Activated B cell treated with CpG ODN at 0.5 μM for 24 hours (primary cell): ENCODE measurements at regions not wholly inside any gene's neighbourhood (a gene's known extent, or its start where the extent isn't known, plus 50 kb on each side); places are given as distances from the start of the nearest gene placed in this dataset.

ENCODE experiments used
- ATAC-seq: fragments of 200-7000 bp; cut with Tn5 transposase; one replicate; pipeline ENCODE4 v1.10.0; 2021; ENCODE audit warnings: low read depth, mild to moderate bottlenecking, moderate library complexity
- CTCF ChIA-PET: fragments of 350-600 bp; sonication (Branson Sonifier 250); formaldehyde crosslinking; loops from one replicate; lab custom pipeline; 2021; ENCODE audit warnings: antibody characterized with exemption; lab: Charles Lee
- POLR2A ChIA-PET: fragments of 350-600 bp; sonication (Branson Sonifier 250); formaldehyde crosslinking; loops from one replicate; lab custom pipeline; 2021; ENCODE audit warnings: antibody characterized with exemption; lab: Charles Lee
- DNase-seq: peaks from one replicate; pipeline ENCODE4 v3.0.0; 2022
- H3K27ac Mint-ChIP-seq: one replicate; pipeline ENCODE4 v1.8.0; 2020; ENCODE audit warnings: mixed read lengths
- H3K27me3 Mint-ChIP-seq: one replicate; pipeline ENCODE4 v1.8.0; 2021; ENCODE audit warnings: mixed read lengths
- H3K36me3 Mint-ChIP-seq: one replicate; pipeline ENCODE4 v1.8.0; 2021; ENCODE audit warnings: low read depth, mixed read lengths
- H3K4me1 Mint-ChIP-seq: one replicate; pipeline ENCODE4 v1.8.0; 2021; ENCODE audit warnings: mixed read lengths
- H3K4me3 Mint-ChIP-seq: one replicate; pipeline ENCODE4 v1.8.0; 2020; ENCODE audit warnings: mild to moderate bottlenecking, mixed read lengths
- H3K9me3 Mint-ChIP-seq: one replicate; pipeline ENCODE4 v1.8.0; 2020; ENCODE audit warnings: mixed read lengths
- CTCF ChIP-seq: fragments of 200-600 bp; IDR thresholded peaks from one replicate; pipeline ENCODE4 v1.8.0; 2022; ENCODE audit warnings: antibody characterized with exemption, mild to moderate bottlenecking
- intact Hi-C: fragments of 100-400 bp; cut with micrococcal nuclease; formaldehyde crosslinking; loops from one replicate; pipeline ENCODE4 v1.15.1; 2024

GRCh38 chr2:172223601-172224054 lies 120.9 kb upstream of the DLX2 start:
- ATAC-seq (no peak), DNase-seq (no peak)
- no peak for TF ChIP-seq CTCF
- intact Hi-C loops, result no loop called here
- ChIA-PET CTCF (no interaction called here), POLR2A (no interaction called here)
- no peak overlapping the region for H3K27ac Mint-ChIP-seq
- H3K9me3 Mint-ChIP-seq, result no peaks in the 10 kb centered on the region
- no peak overlapping the region for H3K4me3 Mint-ChIP-seq
- H3K27me3 Mint-ChIP-seq, result peaks cover 17% of the 10 kb centered on the region
- H3K4me1 Mint-ChIP-seq, result no peaks in the 10 kb centered on the region
- no peaks in the 10 kb centered on the region for H3K36me3 Mint-ChIP-seq

- intact Hi-C loops, result no loop called here
- no peak overlapping the region for H3K27ac Mint-ChIP-seq
Observed at GRCh38 chr2:172225786-172226185, 123.1 kb upstream of the DLX2 start.

GRCh38 chr2:172226244-172227061 lies 123.8 kb upstream of the DLX2 start:
- DNase-seq, result no peak
- H3K36me3 Mint-ChIP-seq, result no peaks in the 10 kb centered on the region

More at GRCh38 chr2:172225786-172226185, 123.1 kb upstream of the DLX2 start:
- H3K27me3 Mint-ChIP-seq, result peaks cover 21% of the 10 kb centered on the region
- POLR2A ChIA-PET, result no interaction called here
- CTCF ChIA-PET, result no interaction called here
- H3K36me3 Mint-ChIP-seq, result no peaks in the 10 kb centered on the region
- no peaks in the 10 kb centered on the region for H3K4me1 Mint-ChIP-seq
- no peak for TF ChIP-seq CTCF
- H3K9me3 Mint-ChIP-seq, result no peaks in the 10 kb centered on the region
- H3K4me3 Mint-ChIP-seq, result no peak overlapping the region
- DNase-seq (no peak), ATAC-seq (no peak)

GRCh38 chr2:172227719-172228118 lies 125.0 kb upstream of the DLX2 start:
- peaks cover 31% of the 10 kb centered on the region for H3K27me3 Mint-ChIP-seq
- ChIA-PET CTCF (no interaction called here), POLR2A (no interaction called here)
- DNase-seq (no peak), ATAC-seq (no peak)
- H3K4me1 Mint-ChIP-seq, result no peaks in the 10 kb centered on the region
- no peak for TF ChIP-seq CTCF
- no peak overlapping the region for H3K27ac Mint-ChIP-seq
- H3K9me3 Mint-ChIP-seq, result no peaks in the 10 kb centered on the region
- H3K36me3 Mint-ChIP-seq, result no peaks in the 10 kb centered on the region
- H3K4me3 Mint-ChIP-seq, result no peak overlapping the region
- intact Hi-C loops, result no loop called here

More at GRCh38 chr2:172226244-172227061, 123.8 kb upstream of the DLX2 start:
- H3K27me3 Mint-ChIP-seq, result peaks cover 25% of the 10 kb centered on the region
- no peak overlapping the region for H3K4me3 Mint-ChIP-seq
- ChIA-PET POLR2A (no interaction called here), CTCF (no interaction called here)
- TF ChIP-seq CTCF, result no peak
- no peaks in the 10 kb centered on the region for H3K4me1 Mint-ChIP-seq
- H3K27ac Mint-ChIP-seq, result no peak overlapping the region
- no peak for ATAC-seq
- no peaks in the 10 kb centered on the region for H3K9me3 Mint-ChIP-seq
- intact Hi-C loops, result no loop called here

GRCh38 chr2:172228177-172228808 lies 125.6 kb upstream of the DLX2 start:
- no peak for TF ChIP-seq CTCF
- intact Hi-C loops, result no loop called here
- Mint-ChIP-seq H3K27me3 (peaks cover 34% of the 10 kb centered on the region), H3K4me1 (no peaks in the 10 kb centered on the region), H3K4me3 (no peak overlapping the region), H3K27ac (no peak overlapping the region), H3K9me3 (no peaks in the 10 kb centered on the region), H3K36me3 (no peaks in the 10 kb centered on the region)
- POLR2A ChIA-PET, result no interaction called here
- CTCF ChIA-PET, result no interaction called here
- ATAC-seq (no peak), DNase-seq (no peak)
